IMR-90 (cell line): ENCODE measurements at regions not wholly inside any gene's neighbourhood (a gene's known extent, or its start where the extent isn't known, plus 50 kb on each side); places are given as distances from the start of the nearest gene placed in this dataset.

Experiments used
- ATAC-seq: fragments of 200-7000 bp; cut with Tn5 transposase; 2 replicates; pipeline ENCODE4 v1.9.1; 2020; ENCODE audit warnings: low read depth, mild to moderate bottlenecking, moderate library complexity
- BruUV-seq: library from RNA; stranded (reverse); fragments of 400-500 nt; replicated peaks from 2 replicates; lab custom pipeline; 2021; lab: Mats Ljungman, UMichigan
- CTCF ChIA-PET: fragments of 300-600 bp; formaldehyde crosslinking; extraction: SDS; loops from one replicate; lab custom pipeline; 2021; ENCODE audit warnings: antibody characterized with exemption; lab: Yijun Ruan, JAX
- POLR2A ChIA-PET: fragments of 300-600 bp; sonication (Branson Sonifier 250); formaldehyde crosslinking; loops from one replicate; lab custom pipeline; 2022; ENCODE audit warnings: antibody characterized with exemption; ENCODE audit not compliant: unreplicated experiment; lab: Charles Lee
- DNase-seq: peaks from one replicate; pipeline ENCODE4 v3.0.0; 2013
- H2AFZ ChIP-seq: replicated peaks from 2 replicates; pipeline ENCODE3; 2013; ENCODE audit warnings: low read length, mild to moderate bottlenecking; ENCODE audit not compliant: poor library complexity
- H2AK5ac ChIP-seq: 2 replicates; pipeline ENCODE4 v1.6.1; 2013; ENCODE audit warnings: low read depth, low read length, inconsistent platforms
- H2AK9ac ChIP-seq: replicated peaks from 2 replicates; pipeline ENCODE3; 2013; ENCODE audit warnings: mild to moderate bottlenecking, low read depth, low read length, moderate library complexity; ENCODE audit not compliant: poor library complexity
- H2BK120ac ChIP-seq: 2 replicates; pipeline ENCODE4 v1.6.1; 2013; ENCODE audit warnings: low read depth, low read length, inconsistent platforms
- H2BK15ac ChIP-seq: 3 replicates; pipeline ENCODE4 v1.6.1; 2013; ENCODE audit warnings: low read depth, low read length, inconsistent platforms
- H2BK20ac ChIP-seq: 2 replicates; pipeline ENCODE4 v1.6.1; 2013; ENCODE audit warnings: low read depth, mild to moderate bottlenecking, inconsistent platforms, low read length, moderate library complexity
- H2BK5ac ChIP-seq: 2 replicates; pipeline ENCODE4 v1.6.1; 2013; ENCODE audit warnings: mild to moderate bottlenecking, low read depth, low read length, inconsistent platforms; ENCODE audit not compliant: poor library complexity, severe bottlenecking
- H3K14ac ChIP-seq: replicated peaks from 2 replicates; pipeline ENCODE4 v1.6.1; 2013; ENCODE audit warnings: low read depth, low read length, inconsistent platforms
- H3K18ac ChIP-seq: 2 replicates; pipeline ENCODE4 v1.6.1; 2013; ENCODE audit warnings: low read depth, low read length, control low read depth
- H3K23ac ChIP-seq: 2 replicates; pipeline ENCODE4 v1.6.1; 2013; ENCODE audit warnings: low read depth, low read length, inconsistent platforms
- H3K27ac ChIP-seq: 2 replicates; pipeline ENCODE4 v1.5.1; 2013; ENCODE audit warnings: mild to moderate bottlenecking, control low read depth, low read length; ENCODE audit not compliant: insufficient read depth
- H3K27me3 ChIP-seq: 2 replicates; pipeline ENCODE4 v1.6.1; 2013; ENCODE audit warnings: low read length; ENCODE audit not compliant: control insufficient read depth, insufficient read depth
- H3K36me3 ChIP-seq: 2 replicates; pipeline ENCODE4 v1.6.1; 2013; ENCODE audit warnings: low read length, mixed read lengths; ENCODE audit not compliant: control insufficient read depth, insufficient read depth
- H3K4ac ChIP-seq: 2 replicates; pipeline ENCODE4 v1.6.1; 2013; ENCODE audit warnings: low read depth, low read length, inconsistent platforms
- H3K4me1 ChIP-seq: 2 replicates; pipeline ENCODE4 v1.6.1; 2013; ENCODE audit warnings: low read length, mixed read lengths; ENCODE audit not compliant: control insufficient read depth, insufficient read depth
- H3K4me2 ChIP-seq: 2 replicates; pipeline ENCODE4 v1.6.1; 2013; ENCODE audit warnings: low read depth, mild to moderate bottlenecking, control low read depth, low read length, moderate library complexity
- H3K4me3 ChIP-seq: 2 replicates; pipeline ENCODE4 v1.5.1; 2013; ENCODE audit warnings: low read depth, mild to moderate bottlenecking, control low read depth, low read length, moderate library complexity; ENCODE audit not compliant: insufficient read depth
- H3K56ac ChIP-seq: 2 replicates; pipeline ENCODE4 v1.6.1; 2013; ENCODE audit warnings: low read length, inconsistent platforms; ENCODE audit not compliant: insufficient read depth; ENCODE audit errors: extremely low read depth
- H3K79me1 ChIP-seq, 2 experiments: 2 replicates each; pipeline ENCODE4 v1.6.1; 2013; ENCODE audit warnings: low read length in 2 of 2, inconsistent platforms in 1 of 2, low read depth in 1 of 2
- H3K9ac ChIP-seq: 2 replicates; pipeline ENCODE4 v1.6.1; 2013; ENCODE audit warnings: low read depth, low read length, control low read depth
- H3K9me1 ChIP-seq: 2 replicates; pipeline ENCODE4 v1.6.1; 2013; ENCODE audit warnings: low read length, inconsistent platforms; ENCODE audit not compliant: insufficient read depth
- H3K9me3 ChIP-seq: 2 replicates; pipeline ENCODE4 v1.6.1; 2013; ENCODE audit warnings: low read length; ENCODE audit not compliant: control insufficient read depth, insufficient read depth
- H4K20me1 ChIP-seq: 2 replicates; pipeline ENCODE4 v1.6.1; 2013; ENCODE audit warnings: low read length, inconsistent platforms; ENCODE audit not compliant: insufficient read depth
- H4K5ac ChIP-seq: 2 replicates; pipeline ENCODE4 v1.6.1; 2013; ENCODE audit warnings: mild to moderate bottlenecking, low read depth, low read length, control low read depth
- H4K8ac ChIP-seq, 2 experiments: 2 replicates each; pipeline ENCODE4 v1.6.1; 2013; ENCODE audit warnings: low read depth in 2 of 2, low read length in 2 of 2, control low read depth in 1 of 2, inconsistent platforms in 1 of 2
- H4K91ac ChIP-seq: 2 replicates; pipeline ENCODE4 v1.6.1; 2013; ENCODE audit warnings: low read depth, low read length, inconsistent platforms; ENCODE audit not compliant: insufficient read depth
- BHLHE40 ChIP-seq: fragments of 150-350 bp; IDR thresholded peaks from 2 replicates; pipeline ENCODE4 v1.6.1; 2016; ENCODE audit warnings: mild to moderate bottlenecking, low read depth, low read length
- CEBPB ChIP-seq: IDR thresholded peaks from 2 replicates; pipeline ENCODE4 v1.6.1; 2012; ENCODE audit warnings: low read depth, low read length, improper control_type of control experiment
- CHD1 ChIP-seq: IDR thresholded peaks from 2 replicates; pipeline ENCODE4 v1.6.1; 2012; ENCODE audit warnings: low read depth, low read length, improper control_type of control experiment
- FOS ChIP-seq: fragments of 150-350 bp; IDR thresholded peaks from 2 replicates; pipeline ENCODE4 v1.6.1; 2016; ENCODE audit warnings: low read depth, low read length
- MAFK ChIP-seq: IDR thresholded peaks from 2 replicates; pipeline ENCODE4 v1.6.1; 2012; ENCODE audit warnings: low read depth, low read length, improper control_type of control experiment
- MAZ ChIP-seq: IDR thresholded peaks from 2 replicates; pipeline ENCODE4 v1.6.1; 2012; ENCODE audit warnings: low read depth, mild to moderate bottlenecking, low read length, improper control_type of control experiment, moderate library complexity, borderline replicate concordance
- MXI1 ChIP-seq: IDR thresholded peaks from 2 replicates; pipeline ENCODE4 v1.6.1; 2012; ENCODE audit warnings: low read depth, mild to moderate bottlenecking, low read length, moderate library complexity, borderline replicate concordance
- NFE2L2 ChIP-seq: fragments of 150-350 bp; IDR thresholded peaks from 2 replicates; pipeline ENCODE4 v1.6.1; 2016; ENCODE audit warnings: low read depth, mild to moderate bottlenecking, low read length
- POLR2A ChIP-seq: IDR thresholded peaks from 2 replicates; pipeline ENCODE4 v1.6.1; 2012; ENCODE audit warnings: mild to moderate bottlenecking, low read depth, low read length
- RAD21 ChIP-seq: IDR thresholded peaks from 2 replicates; pipeline ENCODE4 v1.6.1; 2012; ENCODE audit warnings: low read length, improper control_type of control experiment
- RCOR1 ChIP-seq: IDR thresholded peaks from 2 replicates; pipeline ENCODE4 v1.6.1; 2012; ENCODE audit warnings: mild to moderate bottlenecking, low read length, improper control_type of control experiment; ENCODE audit not compliant: insufficient replicate concordance
- RFX5 ChIP-seq: IDR thresholded peaks from 2 replicates; pipeline ENCODE4 v1.8.0; 2012; ENCODE audit warnings: low read depth, mild to moderate bottlenecking, low read length, moderate library complexity
- SMC3 ChIP-seq: fragments of 150-350 bp; IDR thresholded peaks from 2 replicates; pipeline ENCODE4 v1.6.1; 2016; ENCODE audit warnings: low read depth, mild to moderate bottlenecking, antibody characterized with exemption, low read length, moderate library complexity
- dilution Hi-C: fragments of 300-500 bp; cut with HindIII; formaldehyde crosslinking; loops from one replicate; pipeline ENCODE4 v1.14.3; 2018; ENCODE audit warnings: low sequenced_read_pairs; ENCODE audit not compliant: unreplicated experiment
- in situ Hi-C: fragments of 300-500 bp; cut with MboI; formaldehyde crosslinking; loops from 3 replicates; pipeline ENCODE4 v1.14.3; 2019; ENCODE audit warnings: low sequenced_read_pairs, inconsistent platforms, mixed read lengths
- intact Hi-C: fragments of 100-400 bp; cut with micrococcal nuclease; formaldehyde crosslinking; loops from 2 replicates; pipeline ENCODE4 v1.10.0; 2022
- TF ChIP-seq, protein P1 (sequence below): conservative IDR thresholded peaks from 2 replicates; pipeline ENCODE4 v1.5.1; 2012; ENCODE audit warnings: mild to moderate bottlenecking, low read depth, low read length, improper control_type of control experiment
- TF ChIP-seq, protein P2 (sequence below): fragments of 150-350 bp; IDR thresholded peaks from 2 replicates; pipeline ENCODE4 v1.6.1; 2017; ENCODE audit warnings: mild to moderate bottlenecking, antibody characterized with exemption, low read length, low read depth
- TF ChIP-seq, protein P3 (sequence below): fragments of 150-350 bp; IDR thresholded peaks from 2 replicates; pipeline ENCODE4 v1.6.1; 2016; ENCODE audit warnings: low read depth, mild to moderate bottlenecking, low read length, moderate library complexity, borderline replicate concordance

DNA sequence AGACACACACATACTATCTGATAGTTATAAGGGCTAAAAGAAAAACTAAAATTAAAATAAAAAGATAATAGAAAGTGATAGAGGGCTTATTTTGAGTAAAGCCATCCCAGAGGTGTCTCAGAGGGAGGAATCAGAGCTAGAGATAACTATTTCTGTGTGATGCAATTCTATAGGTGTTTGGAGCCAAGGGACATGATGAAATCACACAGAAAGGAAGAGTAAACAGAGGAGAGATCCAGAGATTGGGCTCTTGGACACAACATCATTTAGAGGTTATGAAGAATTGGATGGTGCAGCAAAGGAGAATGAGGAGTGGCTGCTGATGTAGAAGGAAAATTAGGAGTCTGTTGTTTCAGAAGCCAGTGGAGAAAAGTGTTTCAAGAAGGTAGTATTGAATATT, 393.5 kb downstream of the DIRAS2 start:
- Histone ChIP-seq H3K14ac (no peak overlapping the region), H3K79me1 (no peaks in the 10 kb centered on the region), H2BK5ac (no peak overlapping the region), H3K4me1 (no peaks in the 10 kb centered on the region), H3K9me1 (no peaks in the 10 kb centered on the region), H3K27me3 (no peaks in the 10 kb centered on the region), H4K8ac (no peak overlapping the region), H2BK120ac (no peak overlapping the region), H3K36me3 (no peaks in the 10 kb centered on the region), H2AFZ (no peak overlapping the region), H3K27ac (no peak overlapping the region), H3K4ac (no peak overlapping the region), H2BK20ac (no peak overlapping the region), H2AK5ac (no peak overlapping the region), H3K4me3 (no peak overlapping the region), H3K18ac (no peak overlapping the region), H2BK15ac (no peak overlapping the region), H4K20me1 (no peaks in the 10 kb centered on the region), H3K56ac (no peak overlapping the region), H3K4me2 (no peak overlapping the region), H3K23ac (no peak overlapping the region), H3K9ac (no peak overlapping the region), H4K5ac (no peak overlapping the region), H2AK9ac (no peak overlapping the region), H4K91ac (no peak overlapping the region), H3K9me3 (no peaks in the 10 kb centered on the region)
- in situ Hi-C loops (no loop called here), intact Hi-C loops (no loop called here), dilution Hi-C loops (no loop called here)
- DNase-seq (no peak), ATAC-seq (no peak)
- no peak for TF ChIP-seq POLR2A
- no peak for TF ChIP-seq BHLHE40
- TF ChIP-seq MAFK, result no peak
- no peak for TF ChIP-seq SMC3
- no peak for TF ChIP-seq RFX5
- no peak for TF ChIP-seq RCOR1
- TF ChIP-seq, protein P1, sequence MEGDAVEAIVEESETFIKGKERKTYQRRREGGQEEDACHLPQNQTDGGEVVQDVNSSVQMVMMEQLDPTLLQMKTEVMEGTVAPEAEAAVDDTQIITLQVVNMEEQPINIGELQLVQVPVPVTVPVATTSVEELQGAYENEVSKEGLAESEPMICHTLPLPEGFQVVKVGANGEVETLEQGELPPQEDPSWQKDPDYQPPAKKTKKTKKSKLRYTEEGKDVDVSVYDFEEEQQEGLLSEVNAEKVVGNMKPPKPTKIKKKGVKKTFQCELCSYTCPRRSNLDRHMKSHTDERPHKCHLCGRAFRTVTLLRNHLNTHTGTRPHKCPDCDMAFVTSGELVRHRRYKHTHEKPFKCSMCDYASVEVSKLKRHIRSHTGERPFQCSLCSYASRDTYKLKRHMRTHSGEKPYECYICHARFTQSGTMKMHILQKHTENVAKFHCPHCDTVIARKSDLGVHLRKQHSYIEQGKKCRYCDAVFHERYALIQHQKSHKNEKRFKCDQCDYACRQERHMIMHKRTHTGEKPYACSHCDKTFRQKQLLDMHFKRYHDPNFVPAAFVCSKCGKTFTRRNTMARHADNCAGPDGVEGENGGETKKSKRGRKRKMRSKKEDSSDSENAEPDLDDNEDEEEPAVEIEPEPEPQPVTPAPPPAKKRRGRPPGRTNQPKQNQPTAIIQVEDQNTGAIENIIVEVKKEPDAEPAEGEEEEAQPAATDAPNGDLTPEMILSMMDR, result no peak
- no peak for TF ChIP-seq MAZ
- no peak for TF ChIP-seq CHD1
- TF ChIP-seq, protein P2, sequence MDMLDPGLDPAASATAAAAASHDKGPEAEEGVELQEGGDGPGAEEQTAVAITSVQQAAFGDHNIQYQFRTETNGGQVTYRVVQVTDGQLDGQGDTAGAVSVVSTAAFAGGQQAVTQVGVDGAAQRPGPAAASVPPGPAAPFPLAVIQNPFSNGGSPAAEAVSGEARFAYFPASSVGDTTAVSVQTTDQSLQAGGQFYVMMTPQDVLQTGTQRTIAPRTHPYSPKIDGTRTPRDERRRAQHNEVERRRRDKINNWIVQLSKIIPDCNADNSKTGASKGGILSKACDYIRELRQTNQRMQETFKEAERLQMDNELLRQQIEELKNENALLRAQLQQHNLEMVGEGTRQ, result no peak
- no peak for TF ChIP-seq MXI1
- TF ChIP-seq, protein P3, sequence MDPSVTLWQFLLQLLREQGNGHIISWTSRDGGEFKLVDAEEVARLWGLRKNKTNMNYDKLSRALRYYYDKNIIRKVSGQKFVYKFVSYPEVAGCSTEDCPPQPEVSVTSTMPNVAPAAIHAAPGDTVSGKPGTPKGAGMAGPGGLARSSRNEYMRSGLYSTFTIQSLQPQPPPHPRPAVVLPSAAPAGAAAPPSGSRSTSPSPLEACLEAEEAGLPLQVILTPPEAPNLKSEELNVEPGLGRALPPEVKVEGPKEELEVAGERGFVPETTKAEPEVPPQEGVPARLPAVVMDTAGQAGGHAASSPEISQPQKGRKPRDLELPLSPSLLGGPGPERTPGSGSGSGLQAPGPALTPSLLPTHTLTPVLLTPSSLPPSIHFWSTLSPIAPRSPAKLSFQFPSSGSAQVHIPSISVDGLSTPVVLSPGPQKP, result no peak
- no peak for TF ChIP-seq FOS
- TF ChIP-seq CEBPB, result no peak
- TF ChIP-seq NFE2L2, result no peak
- TF ChIP-seq RAD21, result no peak
- BruUV-seq, result no TSS peak
- ChIA-PET CTCF (no interaction called here), POLR2A (no interaction called here)
